Activated CD4-positive, alpha-beta memory T cell treated with anti-CD3 and anti-CD28 coated beads for 36 hours (primary cell): ENCODE measurements at regions not wholly inside any gene's neighbourhood (a gene's known extent, or its start where the extent isn't known, plus 50 kb on each side); places are given as distances from the start of the nearest gene placed in this dataset.

Experiments used
- CTCF ChIA-PET: fragments of 350-600 bp; sonication (Branson Sonifier 250); formaldehyde crosslinking; loops from one replicate; lab custom pipeline; 2021; ENCODE audit warnings: antibody characterized with exemption, inconsistent platforms; lab: Charles Lee
- POLR2A ChIA-PET: fragments of 350-600 bp; sonication (Branson Sonifier 250); formaldehyde crosslinking; loops from one replicate; lab custom pipeline; 2021; ENCODE audit warnings: antibody characterized with exemption; lab: Charles Lee
- DNase-seq: peaks from one replicate; pipeline ENCODE4 v3.0.0-alpha.2; 2020
- H3K27ac Mint-ChIP-seq: one replicate; pipeline ENCODE4 v1.8.0; 2021; ENCODE audit warnings: mixed read lengths
- H3K27me3 Mint-ChIP-seq: one replicate; pipeline ENCODE4 v1.8.0; 2021; ENCODE audit warnings: mixed read lengths
- H3K36me3 Mint-ChIP-seq: one replicate; pipeline ENCODE4 v1.8.0; 2021; ENCODE audit warnings: mixed read lengths
- H3K4me1 Mint-ChIP-seq: one replicate; pipeline ENCODE4 v1.8.0; 2021; ENCODE audit warnings: low read depth, mixed read lengths
- H3K4me3 Mint-ChIP-seq: one replicate; pipeline ENCODE4 v1.8.0; 2021; ENCODE audit warnings: mild to moderate bottlenecking, mixed read lengths
- H3K9me3 Mint-ChIP-seq: one replicate; pipeline ENCODE4 v1.8.0; 2021; ENCODE audit warnings: mixed read lengths
- intact Hi-C: fragments of 100-400 bp; cut with micrococcal nuclease; formaldehyde crosslinking; loops from one replicate; pipeline ENCODE4 v1.15.1; 2023

DNA sequence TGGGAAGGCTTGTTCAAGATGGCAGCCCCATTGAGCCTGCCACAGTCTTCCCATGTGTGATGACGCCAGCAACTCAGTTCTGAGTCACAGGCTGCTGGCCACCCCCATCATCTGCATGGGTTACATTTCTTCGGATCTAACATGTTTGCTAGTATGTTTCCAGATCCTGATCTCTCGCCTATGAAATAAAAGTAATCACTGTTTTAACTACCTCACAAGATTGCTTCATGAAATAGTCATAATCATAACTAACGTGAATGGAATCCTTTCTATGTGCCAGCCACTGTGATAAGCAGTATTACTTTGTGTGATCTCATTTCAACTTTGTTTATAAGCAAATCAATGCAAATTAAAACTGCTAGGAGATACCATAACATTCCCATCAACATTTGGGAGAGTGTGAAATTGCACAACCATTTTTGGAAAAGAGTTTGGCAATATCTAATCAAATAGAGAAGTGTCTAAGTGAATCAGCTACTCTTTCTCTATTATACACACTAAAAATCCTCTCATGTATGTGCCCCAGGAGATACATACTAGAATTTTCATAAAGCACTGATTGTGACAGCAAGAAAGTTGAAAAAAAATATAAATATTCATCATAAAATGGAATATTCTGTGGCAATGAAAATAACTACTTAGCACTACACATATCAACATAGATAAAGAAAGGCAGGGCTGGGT lies 300.2 kb upstream of the IRX5 start:
- CTCF ChIA-PET = no interaction called here
- Mint-ChIP-seq H3K27me3 (no peaks in the 10 kb centered on the region), H3K4me1 (no peaks in the 10 kb centered on the region), H3K36me3 (no peaks in the 10 kb centered on the region), H3K27ac (no peak overlapping the region), H3K9me3 (no peaks in the 10 kb centered on the region), H3K4me3 (no peak overlapping the region)
- intact Hi-C loops = loop anchor here (10.0 kb wide), 1 partner anchor 324 kb away; no protein-coding TSS in a partner anchor
- POLR2A ChIA-PET = no interaction called here
- DNase-seq = no peak

DNA sequence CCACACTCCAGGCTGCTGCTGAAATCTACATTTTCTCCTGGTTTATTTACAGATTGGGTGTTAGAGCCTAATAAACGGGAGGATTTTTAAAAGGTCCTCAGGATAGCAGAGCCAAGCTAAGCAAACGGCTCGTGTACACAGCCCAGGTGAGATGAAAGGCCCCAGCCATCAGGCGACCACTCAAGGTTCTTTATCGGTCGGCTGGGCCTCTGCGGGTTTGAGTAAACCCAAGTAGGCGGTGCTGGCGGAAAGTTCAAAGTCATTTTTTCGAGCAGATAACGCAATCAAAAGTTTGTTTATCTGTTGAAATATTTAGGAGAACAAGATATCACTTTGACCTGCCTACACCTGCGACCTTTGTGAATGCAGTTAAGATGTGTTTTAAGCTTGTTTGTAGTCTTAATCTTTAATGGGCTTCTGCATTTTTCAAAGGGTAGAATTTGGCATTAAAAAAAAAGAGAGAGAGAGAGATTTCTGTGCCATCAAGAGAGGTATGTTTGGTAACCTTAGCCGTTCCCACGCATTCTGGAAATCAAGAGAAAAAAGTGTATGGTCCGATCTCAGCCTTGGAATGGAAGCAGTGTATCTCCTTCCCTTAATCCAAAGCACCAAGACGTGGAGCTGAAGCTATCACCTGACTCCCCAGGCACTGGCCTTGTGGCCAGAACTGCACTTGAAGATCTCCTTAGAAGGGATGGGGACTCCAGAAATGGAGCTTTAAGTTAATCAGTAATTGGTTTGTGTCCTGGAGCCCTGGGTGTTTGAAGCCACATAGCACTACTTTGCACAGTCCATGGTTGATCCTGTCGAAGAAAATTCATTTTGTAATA lies 301.7 kb upstream of the IRX5 start:
- DNase-seq = no peak
- H3K4me3 Mint-ChIP-seq = no peak overlapping the region
- H3K9me3 Mint-ChIP-seq = no peaks in the 10 kb centered on the region
- no peaks in the 10 kb centered on the region for H3K36me3 Mint-ChIP-seq
- no peaks in the 10 kb centered on the region for H3K27me3 Mint-ChIP-seq
- ChIA-PET POLR2A (no interaction called here), CTCF (no interaction called here)
- intact Hi-C loops = no loop called here
- no peak overlapping the region for H3K27ac Mint-ChIP-seq
- no peaks in the 10 kb centered on the region for H3K4me1 Mint-ChIP-seq

DNA sequence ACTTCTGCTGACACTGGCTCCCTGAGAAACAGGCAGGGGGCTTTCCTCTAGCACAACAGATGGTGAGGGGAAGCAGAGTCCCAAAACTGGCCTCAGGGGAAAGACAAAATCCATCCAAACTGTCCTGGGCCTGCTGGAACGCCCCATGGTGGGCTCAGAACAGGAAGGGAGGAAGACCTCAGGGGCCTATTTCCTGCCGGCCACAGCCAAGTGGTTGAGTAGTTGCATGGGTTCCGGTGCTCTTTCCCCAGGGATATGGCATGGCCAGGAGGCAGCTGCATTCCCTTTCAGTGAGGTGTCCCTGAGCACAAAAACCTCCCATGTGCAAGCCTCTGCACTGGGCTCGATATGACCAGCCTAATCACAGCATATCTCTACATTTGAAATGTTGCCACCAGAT lies 303.0 kb upstream of the IRX5 start:
- Mint-ChIP-seq H3K36me3 (no peaks in the 10 kb centered on the region), H3K27me3 (no peaks in the 10 kb centered on the region), H3K4me3 (no peak overlapping the region), H3K27ac (no peak overlapping the region), H3K9me3 (no peaks in the 10 kb centered on the region), H3K4me1 (no peaks in the 10 kb centered on the region)
- no peak for DNase-seq
- CTCF ChIA-PET = no interaction called here
- POLR2A ChIA-PET = interaction anchor here (0.6 kb wide), 1 partner anchor 201 kb away, joined by 4 read pairs; no protein-coding TSS in a partner anchor
- intact Hi-C loops = no loop called here

DNA sequence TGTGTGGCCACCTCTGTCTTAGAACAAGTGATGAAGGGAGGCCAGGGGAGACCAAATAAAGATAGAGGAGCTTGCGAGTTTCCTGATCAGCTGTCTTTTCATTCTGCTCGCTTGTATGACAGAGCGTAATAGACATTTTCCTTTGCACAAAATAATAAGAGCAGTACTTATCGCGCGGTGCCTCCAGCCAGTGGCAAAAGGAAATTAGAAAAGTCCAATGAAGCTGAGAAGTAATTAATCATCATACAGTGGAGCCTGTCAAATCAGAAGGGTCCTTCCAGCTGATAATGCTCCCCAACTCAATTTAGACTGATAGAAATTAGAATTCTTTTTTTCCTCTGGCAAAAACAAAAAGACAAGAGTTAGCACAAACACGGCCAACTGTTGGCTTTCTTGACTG lies 307.0 kb upstream of the IRX5 start:
- ChIA-PET POLR2A (no interaction called here), CTCF (no interaction called here)
- intact Hi-C loops = no loop called here
- DNase-seq = no peak
- H3K27ac Mint-ChIP-seq = no peak overlapping the region
- H3K4me1 Mint-ChIP-seq = no peaks in the 10 kb centered on the region
- no peaks in the 10 kb centered on the region for H3K9me3 Mint-ChIP-seq
- H3K36me3 Mint-ChIP-seq = no peaks in the 10 kb centered on the region
- no peaks in the 10 kb centered on the region for H3K27me3 Mint-ChIP-seq
- no peak overlapping the region for H3K4me3 Mint-ChIP-seq

DNA sequence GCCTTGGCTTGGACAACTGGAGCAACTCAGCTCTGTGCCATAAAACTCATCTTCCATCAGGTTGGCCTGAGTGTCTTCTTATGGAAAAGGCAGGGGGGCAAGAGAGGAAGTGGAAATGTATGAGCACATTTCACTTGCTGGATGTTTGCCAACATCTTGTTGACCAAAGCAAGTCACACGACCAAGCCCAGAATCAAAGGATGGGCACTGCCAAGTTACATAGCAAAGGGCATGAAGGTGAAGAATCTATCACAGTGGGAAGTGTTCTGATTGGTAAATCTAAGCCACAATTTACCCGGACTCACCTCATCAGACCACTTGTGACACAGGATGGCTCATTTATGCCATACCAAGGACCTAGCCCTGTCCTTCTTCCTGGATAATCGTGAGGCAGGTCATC lies 310.5 kb upstream of the IRX5 start:
- intact Hi-C loops = no loop called here
- H3K27ac Mint-ChIP-seq = no peak overlapping the region
- POLR2A ChIA-PET = no interaction called here
- CTCF ChIA-PET = no interaction called here
- H3K27me3 Mint-ChIP-seq = no peaks in the 10 kb centered on the region
- no peak overlapping the region for H3K4me3 Mint-ChIP-seq
- no peaks in the 10 kb centered on the region for H3K36me3 Mint-ChIP-seq
- DNase-seq = no peak
- no peaks in the 10 kb centered on the region for H3K4me1 Mint-ChIP-seq
- no peaks in the 10 kb centered on the region for H3K9me3 Mint-ChIP-seq

DNA sequence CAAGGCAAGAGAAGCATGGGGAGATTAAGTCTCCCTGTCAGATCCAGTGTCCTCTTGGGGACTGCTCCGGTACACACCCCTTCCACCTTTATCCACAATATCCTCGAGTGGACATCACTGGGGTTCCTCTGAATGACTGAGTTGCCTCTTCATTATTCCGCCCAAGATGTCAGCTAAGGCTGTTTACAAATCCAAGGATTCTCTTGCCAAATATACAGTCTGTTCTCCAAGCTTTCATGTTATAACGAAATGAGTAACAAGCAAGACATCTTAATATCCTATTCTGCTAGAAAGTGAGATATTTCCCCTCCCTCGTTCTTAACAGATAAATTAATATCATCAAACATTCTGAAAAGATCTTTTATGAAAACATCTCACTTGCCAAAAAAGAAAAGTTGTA lies 314.1 kb upstream of the IRX5 start:
- DNase-seq = no peak
- Mint-ChIP-seq H3K36me3 (no peaks in the 10 kb centered on the region), H3K9me3 (no peaks in the 10 kb centered on the region), H3K4me3 (no peak overlapping the region), H3K27me3 (no peaks in the 10 kb centered on the region), H3K27ac (no peak overlapping the region), H3K4me1 (no peaks in the 10 kb centered on the region)
- intact Hi-C loops = no loop called here
- ChIA-PET POLR2A (no interaction called here), CTCF (no interaction called here)

DNA sequence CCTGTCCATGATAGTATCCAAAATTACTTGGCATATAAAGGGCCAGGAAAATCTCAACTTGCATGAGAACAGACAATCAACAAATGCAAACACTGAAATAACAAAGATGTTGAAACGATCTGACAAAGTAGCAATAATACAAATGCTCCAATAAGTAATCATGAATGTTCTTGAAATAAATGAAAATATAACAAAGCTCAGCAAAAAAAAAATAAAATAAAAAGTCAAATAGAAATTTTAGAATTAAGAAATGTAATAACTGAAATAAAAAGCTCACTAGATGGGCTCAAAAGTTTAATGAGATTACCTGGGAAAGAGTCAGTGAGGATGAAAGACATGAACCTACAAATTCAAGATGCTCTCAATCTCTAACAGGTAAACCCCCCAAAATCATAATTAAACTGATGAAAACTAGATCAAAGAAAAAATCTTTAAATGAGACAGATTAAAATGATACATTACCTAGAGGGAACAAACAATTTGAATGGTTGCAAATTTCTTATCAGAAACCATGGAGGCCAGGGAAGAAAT lies 319.0 kb upstream of the IRX3 start:
- no peak overlapping the region for H3K27ac Mint-ChIP-seq
- intact Hi-C loops = no loop called here
- no peak overlapping the region for H3K4me3 Mint-ChIP-seq
- H3K27me3 Mint-ChIP-seq = peaks cover 6% of the 10 kb centered on the region
- DNase-seq = no peak
- no peaks in the 10 kb centered on the region for H3K4me1 Mint-ChIP-seq
- no peaks in the 10 kb centered on the region for H3K36me3 Mint-ChIP-seq
- H3K9me3 Mint-ChIP-seq = peaks cover 23% of the 10 kb centered on the region
- ChIA-PET POLR2A (no interaction called here), CTCF (no interaction called here)

DNA sequence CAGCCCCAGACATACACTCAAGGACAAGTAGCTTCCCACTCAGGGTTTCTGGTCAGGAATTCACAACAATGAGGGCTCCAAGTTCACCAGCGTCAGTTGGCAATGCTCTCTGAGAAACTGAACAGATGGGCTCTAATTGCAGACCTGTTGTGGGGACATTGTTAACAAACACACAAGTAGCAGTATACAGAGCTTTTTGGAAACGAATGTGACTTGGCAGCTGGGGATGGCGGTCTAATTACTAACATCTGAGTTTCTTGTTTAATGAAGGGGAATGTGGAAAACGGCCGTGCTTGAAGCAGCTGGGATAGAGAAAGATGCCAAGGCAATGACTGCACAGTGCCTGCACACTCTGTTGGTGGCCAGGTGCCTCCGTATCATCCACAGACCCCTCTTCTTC lies 316.1 kb upstream of the IRX3 start:
- Mint-ChIP-seq H3K36me3 (no peaks in the 10 kb centered on the region), H3K27me3 (peaks cover 6% of the 10 kb centered on the region), H3K27ac (no peak overlapping the region), H3K9me3 (peaks cover 20% of the 10 kb centered on the region), H3K4me1 (no peaks in the 10 kb centered on the region), H3K4me3 (no peak overlapping the region)
- ChIA-PET POLR2A (no interaction called here), CTCF (no interaction called here)
- DNase-seq = no peak
- intact Hi-C loops = no loop called here

DNA sequence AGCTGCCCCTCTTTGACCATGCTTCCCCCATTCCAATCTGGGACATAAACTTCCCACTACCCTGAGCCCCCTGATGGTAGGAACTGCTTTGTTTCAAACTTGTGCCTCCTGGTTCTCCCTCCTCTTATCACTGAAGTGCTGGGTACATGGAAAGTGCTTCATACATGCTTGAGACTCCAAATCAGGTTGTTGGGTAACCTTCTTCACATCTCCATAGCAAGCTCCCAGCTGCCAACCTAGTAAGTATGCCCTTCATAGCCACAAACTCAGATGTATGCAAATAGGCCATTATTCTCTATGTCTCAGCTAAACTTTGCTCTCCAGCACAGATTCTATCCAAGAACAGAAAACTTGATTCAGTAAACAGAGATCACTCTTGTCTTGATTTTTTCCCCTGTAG lies 310.6 kb upstream of the IRX3 start:
- POLR2A ChIA-PET = no interaction called here
- peaks cover 5% of the 10 kb centered on the region for H3K9me3 Mint-ChIP-seq
- CTCF ChIA-PET = no interaction called here
- intact Hi-C loops = no loop called here
- H3K27ac Mint-ChIP-seq = no peak overlapping the region
- H3K4me3 Mint-ChIP-seq = no peak overlapping the region
- no peaks in the 10 kb centered on the region for H3K36me3 Mint-ChIP-seq
- H3K4me1 Mint-ChIP-seq = no peaks in the 10 kb centered on the region
- H3K27me3 Mint-ChIP-seq = peaks cover 19% of the 10 kb centered on the region
- no peak for DNase-seq

DNA sequence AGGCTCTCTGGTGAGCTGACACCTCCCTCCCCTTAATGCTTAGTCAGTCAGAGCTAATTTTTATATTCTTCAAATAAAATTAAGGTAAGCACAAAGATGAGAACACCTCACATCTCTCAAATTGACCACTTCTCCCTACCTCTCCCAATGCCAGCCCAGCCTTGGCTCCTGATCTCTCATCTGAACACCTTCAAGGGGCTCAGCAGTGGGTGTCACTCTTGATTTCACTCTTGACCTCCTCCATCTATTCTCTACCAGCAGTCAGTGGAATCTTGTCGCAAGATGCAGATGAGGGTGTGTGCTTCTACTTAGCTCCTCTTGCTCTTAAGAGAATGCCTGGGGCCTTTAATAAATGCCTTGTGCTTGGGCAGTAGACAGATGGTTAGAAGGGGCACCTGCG lies 309.0 kb upstream of the IRX3 start:
- Mint-ChIP-seq H3K4me3 (no peak overlapping the region), H3K36me3 (no peaks in the 10 kb centered on the region), H3K27ac (no peak overlapping the region), H3K4me1 (no peaks in the 10 kb centered on the region), H3K27me3 (peaks cover 17% of the 10 kb centered on the region), H3K9me3 (peaks cover 2% of the 10 kb centered on the region)
- no peak for DNase-seq
- intact Hi-C loops = no loop called here
- ChIA-PET POLR2A (no interaction called here), CTCF (no interaction called here)

DNA sequence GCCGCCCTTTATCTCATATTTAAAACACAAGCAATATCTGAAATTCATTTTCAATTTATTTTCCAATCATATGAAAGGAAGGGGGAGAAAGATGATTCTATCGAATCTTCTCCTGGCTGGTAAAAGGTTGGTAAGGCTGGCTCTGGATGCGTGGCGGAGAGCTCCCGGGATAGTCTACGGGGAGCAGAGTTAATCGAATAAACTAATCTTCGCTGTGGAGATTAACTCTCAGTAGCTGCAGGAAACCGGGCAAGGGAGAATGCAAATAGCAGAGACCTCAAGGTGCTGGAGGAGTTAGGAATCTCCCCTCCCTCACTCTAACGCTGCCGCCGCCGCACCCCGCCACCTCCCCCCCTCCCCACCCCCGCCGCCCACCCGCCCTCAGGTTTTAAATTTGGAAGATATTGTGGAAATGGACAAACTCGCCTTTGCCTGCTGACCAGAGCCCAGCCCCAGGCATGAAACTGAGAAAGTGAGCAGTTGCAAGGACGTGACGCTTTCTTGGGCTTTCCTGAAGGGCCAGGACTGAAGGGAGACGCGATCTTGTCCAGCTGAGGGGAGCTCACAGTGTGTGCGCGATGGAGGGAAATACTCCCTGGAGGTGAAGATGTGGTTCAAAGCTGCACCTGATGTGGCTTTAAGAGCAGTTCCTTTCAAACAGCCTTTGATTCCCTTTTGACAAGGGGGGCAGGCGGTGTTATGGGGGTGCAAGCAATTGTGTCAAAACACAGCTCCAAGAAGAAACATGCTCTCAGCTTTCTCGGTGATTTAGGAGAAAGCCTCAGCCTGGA lies 308.2 kb upstream of the IRX3 start:
- DNase-seq = no peak
- ChIA-PET POLR2A (no interaction called here), CTCF (no interaction called here)
- intact Hi-C loops = no loop called here
- no peak overlapping the region for H3K27ac Mint-ChIP-seq
- no peaks in the 10 kb centered on the region for H3K4me1 Mint-ChIP-seq
- peaks cover 17% of the 10 kb centered on the region for H3K27me3 Mint-ChIP-seq
- peaks cover 2% of the 10 kb centered on the region for H3K9me3 Mint-ChIP-seq
- no peaks in the 10 kb centered on the region for H3K36me3 Mint-ChIP-seq
- H3K4me3 Mint-ChIP-seq = no peak overlapping the region

DNA sequence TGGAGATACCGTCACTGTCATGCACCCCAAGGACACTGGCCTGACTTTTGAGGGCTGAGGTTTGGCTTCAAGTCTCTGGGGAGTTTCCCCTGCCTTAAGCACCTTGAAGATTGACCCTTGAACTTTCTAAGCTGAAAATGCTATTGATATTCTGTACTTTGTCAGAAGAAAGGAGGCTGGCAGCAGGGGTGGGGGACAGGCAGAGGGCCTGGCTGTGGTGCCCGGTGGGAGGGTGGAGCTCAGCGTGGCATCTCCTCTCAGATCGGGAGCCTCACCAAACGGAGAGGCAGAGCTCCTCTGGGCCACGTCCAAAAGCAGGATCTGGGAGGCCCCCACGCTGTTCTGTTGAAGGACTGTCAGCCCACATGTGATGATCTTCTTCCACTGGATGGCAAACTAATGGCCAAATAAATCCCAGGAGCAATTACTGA lies 305.2 kb upstream of the IRX3 start:
- Mint-ChIP-seq H3K27me3 (peaks cover 18% of the 10 kb centered on the region), H3K27ac (no peak overlapping the region), H3K36me3 (no peaks in the 10 kb centered on the region), H3K9me3 (no peaks in the 10 kb centered on the region), H3K4me3 (no peak overlapping the region), H3K4me1 (no peaks in the 10 kb centered on the region)
- POLR2A ChIA-PET = no interaction called here
- intact Hi-C loops = no loop called here
- DNase-seq = no peak
- CTCF ChIA-PET = no interaction called here
